SK-N-SH (cell line): ENCODE measurements at regions not wholly inside any gene's neighbourhood (a gene's known extent, or its start where the extent isn't known, plus 50 kb on each side); places are given as distances from the start of the nearest gene placed in this dataset.
A peak's percentile ranks its signal among the peaks of the same experiment; 100 is the strongest.

Source experiments
- CTCF ChIA-PET: fragments of 300-600, 350-600 bp; formaldehyde crosslinking; extraction: SDS; loops from one replicate; lab custom pipeline; 2021; lab: Yijun Ruan, JAX
- POLR2A ChIA-PET: fragments of 350-600 bp; sonication (Branson Sonifier 250); formaldehyde crosslinking; extraction: SDS; loops from one replicate; lab custom pipeline; 2020; ENCODE audit warnings: antibody characterized with exemption, inconsistent platforms; lab: Yijun Ruan, JAX
- DNase-seq: peaks from one replicate; pipeline ENCODE4 v3.0.0; 2012
- H2AFZ ChIP-seq: fragments of 200-600 bp; sonication (generic); 2 replicates; pipeline ENCODE4 v1.8.1; 2016; ENCODE audit warnings: antibody characterized with exemption, mild to moderate bottlenecking, low read depth
- H3F3A ChIP-seq: fragments of 200-600 bp; sonication (generic); replicated peaks from 2 replicates; pipeline ENCODE3; 2016; ENCODE audit warnings: antibody characterized with exemption, mild to moderate bottlenecking; ENCODE audit not compliant: insufficient read depth
- H3K27ac ChIP-seq, 2 experiments: fragments of 200-500 bp in 1 of 2; fragments of 200-600 bp in 1 of 2; sonication (Bioruptor generic) in 1 of 2; sonication (generic), shearing (Covaris generic) in 1 of 2; 2 replicates each; pipeline versions ENCODE4 v1.5.1 to v1.6.1; 2014 to 2016; ENCODE audit warnings: low read depth in 2 of 2, inconsistent platforms in 1 of 2, low read length in 1 of 2, mild to moderate bottlenecking in 1 of 2, mixed read lengths in 1 of 2
- H3K27me3 ChIP-seq: fragments of 200-600 bp; sonication (generic), shearing (Covaris generic); 2 replicates; pipeline ENCODE4 v1.6.1; 2016; ENCODE audit warnings: mixed run types; ENCODE audit not compliant: insufficient read depth
- H3K36me3 ChIP-seq, 2 experiments: fragments of 200-500 bp in 1 of 2; fragments of 200-600 bp in 1 of 2; sonication (Bioruptor generic) in 1 of 2; sonication (generic) in 1 of 2; replicated peaks in 1 of 2; 2 replicates each; pipeline versions ENCODE3 to v1.5.1; 2014 to 2016; ENCODE audit warnings: low read length in 1 of 2, mild to moderate bottlenecking in 1 of 2; ENCODE audit not compliant: insufficient read depth in 2 of 2, control insufficient read depth in 1 of 2
- H3K4me1 ChIP-seq, 2 experiments: fragments of 200-500 bp in 1 of 2; fragments of 200-600 bp in 1 of 2; sonication (Bioruptor generic) in 1 of 2; sonication (generic), shearing (Covaris generic) in 1 of 2; 2 replicates each; pipeline versions ENCODE4 v1.5.1 to v1.6.1; 2014 to 2016; ENCODE audit warnings: low read depth in 1 of 2, low read length in 1 of 2, mixed run types in 1 of 2; ENCODE audit not compliant: insufficient read depth in 2 of 2, control insufficient read depth in 1 of 2
- H3K4me2 ChIP-seq: fragments of 200-600 bp; sonication (generic), shearing (Covaris generic); 2 replicates; pipeline ENCODE4 v1.6.1; 2017; ENCODE audit warnings: mixed run types
- H3K4me3 ChIP-seq, 2 experiments: fragments of 200-500 bp in 1 of 2; fragments of 200-600 bp in 1 of 2; sonication (Bioruptor generic) in 1 of 2; sonication (generic), shearing (Covaris generic) in 1 of 2; 2 replicates each; pipeline versions ENCODE4 v1.5.1 to v1.8.1; 2014 to 2016; ENCODE audit warnings: low read depth in 2 of 2, inconsistent platforms in 1 of 2, low read length in 1 of 2, mild to moderate bottlenecking in 1 of 2, mixed read lengths in 1 of 2, moderate library complexity in 1 of 2
- H3K79me2 ChIP-seq: fragments of 200-600 bp; sonication (generic); 2 replicates; pipeline ENCODE4 v1.8.1; 2017; ENCODE audit warnings: mild to moderate bottlenecking; ENCODE audit not compliant: insufficient read depth
- H3K9ac ChIP-seq: fragments of 200-600 bp; sonication (generic); 2 replicates; pipeline ENCODE4 v1.6.1; 2017; ENCODE audit warnings: mixed run types
- H3K9me2 ChIP-seq: fragments of 200-600 bp; sonication (generic); 2 replicates; pipeline ENCODE4 v1.6.1; 2017; ENCODE audit warnings: mixed run types
- H3K9me3 ChIP-seq: fragments of 200-600 bp; sonication (generic); 2 replicates; pipeline ENCODE4 v1.6.1; 2017; ENCODE audit warnings: mixed run types, mild to moderate bottlenecking, moderate library complexity
- H4K20me1 ChIP-seq: fragments of 200-600 bp; sonication (generic); 2 replicates; pipeline ENCODE4 v1.6.1; 2017; ENCODE audit warnings: mild to moderate bottlenecking, mixed run types; ENCODE audit not compliant: insufficient read depth
- CHD2 ChIP-seq: fragments of 150-350 bp; IDR thresholded peaks from 2 replicates; pipeline ENCODE4 v1.6.1; 2018; ENCODE audit warnings: low read length; ENCODE audit not compliant: partially characterized antibody
- CTCF ChIP-seq: fragments of 200-600 bp; sonication (generic); IDR thresholded peaks from 2 replicates; pipeline ENCODE4 v1.6.1; 2017; ENCODE audit warnings: antibody characterized with exemption, mild to moderate bottlenecking, moderate library complexity
- EZH2phosphoT487 ChIP-seq: fragments of 200-600 bp; sonication (generic); IDR thresholded peaks from 2 replicates; pipeline ENCODE4 v1.6.1; 2017; ENCODE audit warnings: low read depth, mixed run types, mild to moderate bottlenecking, antibody characterized with exemption, moderate library complexity, borderline replicate concordance
- FOXJ3 ChIP-seq: sonication (generic); formaldehyde crosslinking; IDR thresholded peaks from 2 replicates; pipeline ENCODE4 v1.5.1; 2020; ENCODE audit warnings: mild to moderate bottlenecking, missing genetic modification reagents
- GATA2 ChIP-seq: sonication (generic); formaldehyde crosslinking; IDR thresholded peaks from 2 replicates; pipeline ENCODE4 v1.5.0; 2020; ENCODE audit warnings: mild to moderate bottlenecking, missing genetic modification reagents
- MAX ChIP-seq: IDR thresholded peaks from 2 replicates; pipeline ENCODE4 v1.4.0; 2012; ENCODE audit warnings: low read depth
- MEF2A ChIP-seq: IDR thresholded peaks from 2 replicates; pipeline ENCODE4 v1.4.0; 2012; ENCODE audit warnings: low read depth, borderline replicate concordance
- NFIC ChIP-seq: IDR thresholded peaks from 2 replicates; pipeline ENCODE4 v1.4.0; 2012; ENCODE audit warnings: borderline replicate concordance
- NRF1 ChIP-seq: IDR thresholded peaks from 2 replicates; pipeline ENCODE4 v1.6.1; 2012; ENCODE audit warnings: low read depth, mild to moderate bottlenecking, low read length
- PBX3 ChIP-seq: IDR thresholded peaks from 2 replicates; pipeline ENCODE4; 2012
- POLR2AphosphoS5 ChIP-seq: IDR thresholded peaks from 2 replicates; pipeline ENCODE4 v1.6.1; 2012; ENCODE audit warnings: low read depth, low read length
- RAD21 ChIP-seq: IDR thresholded peaks from 2 replicates; pipeline ENCODE4 v1.6.1; 2012; ENCODE audit warnings: mild to moderate bottlenecking, low read length
- RCOR1 ChIP-seq: fragments of 150-350 bp; IDR thresholded peaks from 2 replicates; pipeline ENCODE4 v1.6.1; 2017; ENCODE audit warnings: antibody characterized with exemption, low read length
- RFX5 ChIP-seq: IDR thresholded peaks from 2 replicates; pipeline ENCODE4 v1.6.1; 2012; ENCODE audit warnings: mild to moderate bottlenecking, improper control_type of control experiment, low read length
- RXRA ChIP-seq: IDR thresholded peaks from 2 replicates; pipeline ENCODE4 v1.4.0; 2012; ENCODE audit warnings: low read depth, mild to moderate bottlenecking, borderline replicate concordance
- TAF1 ChIP-seq: IDR thresholded peaks from 2 replicates; pipeline ENCODE4 v1.6.1; 2012; ENCODE audit warnings: low read depth, mild to moderate bottlenecking, low read length, moderate library complexity, borderline replicate concordance
- TCF12 ChIP-seq: IDR thresholded peaks from 2 replicates; pipeline ENCODE4 v1.4.0; 2012
- TEAD4 ChIP-seq: IDR thresholded peaks from 2 replicates; pipeline ENCODE4 v1.4.0; 2012; ENCODE audit warnings: mild to moderate bottlenecking, borderline replicate concordance; ENCODE audit not compliant: insufficient read depth
- USF2 ChIP-seq: fragments of 150-350 bp; IDR thresholded peaks from 2 replicates; pipeline ENCODE4 v1.6.1; 2017; ENCODE audit warnings: antibody characterized with exemption, low read length, low read depth, borderline replicate concordance
- WGBS: methylation state at CpG from one replicate; pipeline ENCODE4 v1.1.6; 2017; ENCODE audit warnings: low lambda C conversion rate; 5-methylcytosine and 5-hydroxymethylcytosine counted together

GRCh38 chr13:39867807-39868206, 212.3 kb downstream of the COG6 start:
- ChIA-PET POLR2A (no interaction called here), CTCF (no interaction called here)
- Histone ChIP-seq H3F3A (no peaks in the 10 kb centered on the region), H3K4me3 (no peak overlapping the region), H3K36me3 (no peaks in the 10 kb centered on the region), H3K4me2 (no peak overlapping the region), H3K9me3 (no peaks in the 10 kb centered on the region), H3K9ac (no peak overlapping the region), H3K27me3 (no peaks in the 10 kb centered on the region), H3K27ac (no peak overlapping the region), H2AFZ (no peak overlapping the region), H3K4me1 (no peaks in the 10 kb centered on the region; a peak in 2 of 4 replicates), H3K79me2 (no peaks in the 10 kb centered on the region), H3K9me2 (no peaks in the 10 kb centered on the region), H4K20me1 (no peaks in the 10 kb centered on the region)
- 67% methylated on average over 2 of the region's 2 CpGs for WGBS
- DNase-seq: no peak
- TF ChIP-seq GATA2 (no peak), CTCF (no peak), NFIC (no peak), TCF12 (no peak), MEF2A (no peak), RAD21 (no peak), TAF1 (no peak), NRF1 (no peak), MAX (no peak)

GRCh38 chr13:39870197-39870747, 214.8 kb downstream of the COG6 start:
- H3K36me3 ChIP-seq: no peaks in the 10 kb centered on the region
- ChIA-PET CTCF (interaction anchor here (0.9 to 1.5 kb wide), 4 partner anchors 11 to 72 kb away, joined by 3 to 6 read pairs (median 4); no protein-coding TSS in a partner anchor), POLR2A (no interaction called here)
- peaks cover 2 to 8% of the 10 kb centered on the region in 2 experiments for H3K4me1 ChIP-seq
- H3K27ac ChIP-seq: no peak overlapping the region; a peak in 1 of 4 replicates
- no peak overlapping the region for H3K4me3 ChIP-seq
- no peak for TF ChIP-seq MEF2A
- peak; percentile 65 for TF ChIP-seq NFIC
- TF ChIP-seq USF2: no peak
- TF ChIP-seq EZH2phosphoT487: no peak
- TF ChIP-seq FOXJ3 (CRISPR knock-in tag): no peak
- peak; percentile 68 for TF ChIP-seq TCF12
- TF ChIP-seq RFX5: no peak
- peak; percentile 77 for TF ChIP-seq PBX3
- no peak for TF ChIP-seq POLR2AphosphoS5
- TF ChIP-seq RCOR1: 0 out of 2 replicates have a peak, but pooled peaks have one; percentile 25
- TF ChIP-seq RXRA: no peak
- no peak for TF ChIP-seq CHD2
- no peak for TF ChIP-seq TEAD4
- no peak for TF ChIP-seq GATA2
- H3K79me2 ChIP-seq: no peaks in the 10 kb centered on the region
- DNase-seq: no peak
- no peaks in the 10 kb centered on the region for H3K27me3 ChIP-seq
- H3K9me2 ChIP-seq: no peaks in the 10 kb centered on the region
- no peak overlapping the region for H3K4me2 ChIP-seq
- H3K9ac ChIP-seq: no peak overlapping the region
- WGBS: 61% methylated on average over 2 of the region's 2 CpGs
- H3K9me3 ChIP-seq: no peaks in the 10 kb centered on the region
- no peaks in the 10 kb centered on the region for H4K20me1 ChIP-seq
- H2AFZ ChIP-seq: no peak overlapping the region
- peaks cover 5% of the 10 kb centered on the region for H3F3A ChIP-seq
